ENCODE measurements at regions not wholly inside any gene's neighbourhood (a gene's known extent, or its start where the extent isn't known, plus 50 kb on each side); places are given as distances from the start of the nearest gene placed in this dataset.

GRCh38 chr1:56215086-56215485 lies 364.3 kb downstream of the PLPP3 start:
- H3K36me3 Mint-ChIP-seq: no peaks in the 10 kb centered on the region
- Histone ChIP-seq H2AFZ (ENCODE audit: insufficient read depth, low read depth, low read length, poor library complexity, severe bottlenecking) (no peak overlapping the region), H3K27me3 (ENCODE audit: control insufficient read depth in 2 of 2, insufficient read depth in 2 of 2, low read length in 2 of 2) (no peaks in the 10 kb centered on the region), H3K27ac (ENCODE audit: low read depth in 1 of 2, low read length in 2 of 2) (no peak overlapping the region), H3K9ac (ENCODE audit: insufficient read depth, low read length, poor library complexity, severe bottlenecking) (no peak overlapping the region), H3K79me2 (ENCODE audit: insufficient read depth, low read length) (no peaks in the 10 kb centered on the region), H3K4me3 (replicated peaks in 1 of 3; ENCODE audit: low read depth in 2 of 3, low read length in 3 of 3) (no peak overlapping the region), H3K36me3 (replicated peaks in 1 of 2; ENCODE audit: control insufficient read depth in 1 of 2, insufficient read depth in 2 of 2, low read length in 2 of 2) (no peaks in the 10 kb centered on the region), H3K9me3 (replicated peaks in 1 of 2; ENCODE audit: control insufficient read depth in 1 of 2, insufficient read depth in 1 of 2, low read length in 2 of 2) (no peaks in the 10 kb centered on the region), H3K4me1 (ENCODE audit: control insufficient read depth in 1 of 2, insufficient read depth in 2 of 2, low read length in 2 of 2) (no peaks in the 10 kb centered on the region), H4K20me1 (ENCODE audit: insufficient read depth, low read length) (no peaks in the 10 kb centered on the region), H3K4me2 (replicated peaks; ENCODE audit: extremely low read depth, low read length, poor library complexity, severe bottlenecking) (no peak overlapping the region)
- TF ChIP-seq CTCF (IDR thresholded peaks at IDR 0.05): no peak
- H3K4me1 Mint-ChIP-seq: no peaks in the 10 kb centered on the region
- no peak overlapping the region for H3K27ac Mint-ChIP-seq
- DNase-seq: no peak
- peaks cover 0 to 2% (median 2%) of the 10 kb centered on the region in 3 donors for H3K27me3 Mint-ChIP-seq (ENCODE audit: low read depth in 3 of 3)
- no peak overlapping the region for H3K4me3 Mint-ChIP-seq
- WGBS (ENCODE audit: insufficient coverage): 89% methylated on average over 3 of the region's 3 CpGs
- intact Hi-C loops (cut with micrococcal nuclease): no loop called here
- peaks cover 0 to 1% (median 0%) of the 10 kb centered on the region in 7 donors for H3K9me3 Mint-ChIP-seq

- Mint-ChIP-seq H3K4me3 (no peak overlapping the region), H3K4me1 (no peaks in the 10 kb centered on the region), H3K27ac (no peak overlapping the region), H3K27me3 (ENCODE audit: low read depth in 3 of 3) (peaks cover 0 to 1% (median 0%) of the 10 kb centered on the region in 3 donors), H3K36me3 (no peaks in the 10 kb centered on the region), H3K9me3 (peaks cover 0 to 2% (median 0%) of the 10 kb centered on the region in 7 donors)
- H3K27ac ChIP-seq (ENCODE audit: low read depth in 1 of 2, low read length in 2 of 2): no peak overlapping the region
- no peak overlapping the region for H3K4me3 ChIP-seq (replicated peaks in 1 of 3; ENCODE audit: low read depth in 2 of 3, low read length in 3 of 3)
- H3K27me3 ChIP-seq (ENCODE audit: control insufficient read depth in 2 of 2, insufficient read depth in 2 of 2, low read length in 2 of 2): no peaks in the 10 kb centered on the region
- no peaks in the 10 kb centered on the region for H3K4me1 ChIP-seq (ENCODE audit: control insufficient read depth in 1 of 2, insufficient read depth in 2 of 2, low read length in 2 of 2)
- H3K79me2 ChIP-seq (ENCODE audit: insufficient read depth, low read length): no peaks in the 10 kb centered on the region
- H4K20me1 ChIP-seq (ENCODE audit: insufficient read depth, low read length): no peaks in the 10 kb centered on the region
- H3K4me2 ChIP-seq (replicated peaks; ENCODE audit: extremely low read depth, low read length, poor library complexity, severe bottlenecking): no peak overlapping the region
- no peaks in the 10 kb centered on the region for H3K9me3 ChIP-seq (replicated peaks in 1 of 2; ENCODE audit: control insufficient read depth in 1 of 2, insufficient read depth in 1 of 2, low read length in 2 of 2)
- no peak overlapping the region for H3K9ac ChIP-seq (ENCODE audit: insufficient read depth, low read length, poor library complexity, severe bottlenecking)
- TF ChIP-seq CTCF (IDR thresholded peaks at IDR 0.05): no peak
- H2AFZ ChIP-seq (ENCODE audit: insufficient read depth, low read depth, low read length, poor library complexity, severe bottlenecking): no peak overlapping the region
- no peak for DNase-seq
- H3K36me3 ChIP-seq (replicated peaks in 1 of 2; ENCODE audit: control insufficient read depth in 1 of 2, insufficient read depth in 2 of 2, low read length in 2 of 2): no peaks in the 10 kb centered on the region
- intact Hi-C loops (cut with micrococcal nuclease): no loop called here
These were observed 366.3 kb downstream of the PLPP3 start for GRCh38 chr1:56213068-56213467.

Data from CD14-positive monocyte (primary cell).